Kidney (tissue), 13 donors: ENCODE measurements at regions not wholly inside any gene's neighbourhood (a gene's known extent, or its start where the extent isn't known, plus 50 kb on each side); places are given as distances from the start of the nearest gene placed in this dataset.
"Not testable (repeated sequence)": the region's sequence is repeated elsewhere in the genome, so short reads cannot be mapped to it uniquely, and the experiment has no call there.

Experiments used
- DNase-seq, 5 donors: peaks; one replicate each; pipeline ENCODE4 v3.0.0-alpha.2; 2013 to 2020
- FAIRE-seq: peaks from 2 replicates; lab custom pipeline; 2012; peaks lifted over from hg19 to GRCh38; lab: Jason Lieb, UNC
- H3K27ac ChIP-seq, 2 donors: one replicate each; pipeline ENCODE4 v1.7.0; 2013; ENCODE audit warnings: low read depth in 2 of 2, low read length in 2 of 2, inconsistent platforms in 1 of 2
- H3K27me3 ChIP-seq: one replicate; pipeline ENCODE4 v1.7.1; 2013; ENCODE audit warnings: low read length, inconsistent platforms; ENCODE audit not compliant: control insufficient read depth, insufficient read depth
- H3K36me3 ChIP-seq, 3 donors: one replicate each; pipeline versions ENCODE4 v1.7.0 to v1.7.1; 2013; ENCODE audit warnings: low read length in 3 of 3, control low read depth in 1 of 3, inconsistent platforms in 1 of 3; ENCODE audit not compliant: insufficient read depth in 3 of 3, control insufficient read depth in 2 of 3
- H3K4me1 ChIP-seq, 3 donors: one replicate each; pipeline versions ENCODE4 v1.7.0 to v1.7.1; 2013; ENCODE audit warnings: low read length in 3 of 3, inconsistent platforms in 1 of 3, low read depth in 1 of 3; ENCODE audit not compliant: control insufficient read depth in 2 of 3, insufficient read depth in 2 of 3
- H3K4me3 ChIP-seq, 3 donors: one replicate each; pipeline versions ENCODE4 v1.7.0 to v1.8.1; 2013; ENCODE audit warnings: low read length in 3 of 3, control low read depth in 1 of 3, inconsistent platforms in 1 of 3
- H3K9ac ChIP-seq, 3 donors: one replicate each; pipeline versions ENCODE4 v1.7.0 to v1.7.1; 2013; ENCODE audit warnings: low read length in 3 of 3, control low read depth in 1 of 3, inconsistent platforms in 1 of 3
- H3K9me3 ChIP-seq, 3 donors: one replicate each; pipeline versions ENCODE4 v1.7.0 to v1.7.1; 2013; ENCODE audit warnings: low read length in 3 of 3, control low read depth in 1 of 3, inconsistent platforms in 1 of 3; ENCODE audit not compliant: control insufficient read depth in 2 of 3, insufficient read depth in 1 of 3
- CTCF ChIP-seq: IDR thresholded peaks from 3 replicates; pipeline ENCODE4 v1.5.1; 2012; ENCODE audit warnings: mild to moderate bottlenecking, moderate library complexity, borderline replicate concordance; ENCODE audit not compliant: insufficient read depth; ENCODE audit errors: extremely low read depth
- intact Hi-C: fragments of 100-400 bp; cut with DNase I; formaldehyde crosslinking; loops from one replicate; pipeline ENCODE4 v1.11.1; 2022
- donor health status: control.
- donor health status: control.
- donor health status: control.
- donor health status: control.
- donor health status: control.
- donor health status: DM: yes; HTN: yes; CAD: no.
- donor health status: Normal renal cell carcinoma (clear cell type).

GRCh38 chr4:52511825-52512224 is 147.3 kb downstream of the USP46 start:
- DNase-seq (no peak), FAIRE-seq (no peak)
- Histone ChIP-seq H3K9ac (no peak overlapping the region), H3K4me1 (no peaks in the 10 kb centered on the region), H3K36me3 (no peaks in the 10 kb centered on the region), H3K4me3 (no peak overlapping the region), H3K27ac (no peak overlapping the region), H3K27me3 (no peaks in the 10 kb centered on the region), H3K9me3 (no peaks in the 10 kb centered on the region)
- TF ChIP-seq CTCF = no peak
- intact Hi-C loops = no loop called here

- Histone ChIP-seq H3K36me3 (no peaks in the 10 kb centered on the region), H3K4me3 (no peak overlapping the region), H3K9ac (no peak overlapping the region), H3K9me3 (no peaks in the 10 kb centered on the region), H3K27ac (no peak overlapping the region), H3K4me1 (no peaks in the 10 kb centered on the region), H3K27me3 (no peaks in the 10 kb centered on the region)
- DNase-seq (no peak), FAIRE-seq (no peak)
- no peak for TF ChIP-seq CTCF
- intact Hi-C loops = no loop called here
These were observed 146.8 kb downstream of the USP46 start for GRCh38 chr4:52512291-52512690.

- H3K4me3 ChIP-seq, H3K4me1 ChIP-seq, H3K27me3 ChIP-seq, H3K27ac ChIP-seq, H3K9ac ChIP-seq, H3K9me3 ChIP-seq, intact Hi-C loops, DNase-seq, FAIRE-seq, H3K36me3 ChIP-seq: not testable (repeated sequence)
These were observed 137.0 kb downstream of the USP46 start for GRCh38 chr4:52522093-52522492.

GRCh38 chr4:52529983-52530382 is 129.1 kb downstream of the USP46 start:
- FAIRE-seq = no peak
- H3K4me3 ChIP-seq = no peak overlapping the region

More at GRCh38 chr4:52529983-52530382, 129.1 kb downstream of the USP46 start:
- no peak for DNase-seq
- intact Hi-C loops = no loop called here
- no peak for TF ChIP-seq CTCF
- H3K27ac ChIP-seq = no peak overlapping the region
- no peaks in the 10 kb centered on the region for H3K36me3 ChIP-seq
- no peaks in the 10 kb centered on the region for H3K9me3 ChIP-seq
- no peaks in the 10 kb centered on the region for H3K4me1 ChIP-seq
- H3K27me3 ChIP-seq = no peaks in the 10 kb centered on the region
- no peak overlapping the region for H3K9ac ChIP-seq
